ENCODE measurements at regions not wholly inside any gene's neighbourhood (a gene's known extent, or its start where the extent isn't known, plus 50 kb on each side); places are given as distances from the start of the nearest gene placed in this dataset.

DNA sequence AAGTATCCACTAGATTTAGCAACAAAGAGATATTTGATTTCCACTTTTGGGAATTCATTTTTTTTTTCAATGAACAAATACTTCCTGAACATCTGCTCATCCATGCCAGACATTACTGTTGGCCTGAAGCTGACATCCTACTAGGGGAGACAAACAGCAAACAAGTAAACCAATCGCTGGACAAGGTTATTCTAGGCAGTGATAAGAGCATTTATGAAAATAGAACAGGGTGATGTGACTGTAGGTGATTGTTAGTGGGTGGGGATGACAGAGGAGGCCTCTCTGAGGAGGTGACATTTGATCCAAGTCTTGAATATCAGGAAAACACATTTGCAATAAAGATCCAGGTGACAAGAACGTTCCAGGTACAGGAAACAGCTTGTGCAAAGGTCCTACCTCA is 89.1 kb upstream of the FAM180A start:
- TF ChIP-seq, protein P1, sequence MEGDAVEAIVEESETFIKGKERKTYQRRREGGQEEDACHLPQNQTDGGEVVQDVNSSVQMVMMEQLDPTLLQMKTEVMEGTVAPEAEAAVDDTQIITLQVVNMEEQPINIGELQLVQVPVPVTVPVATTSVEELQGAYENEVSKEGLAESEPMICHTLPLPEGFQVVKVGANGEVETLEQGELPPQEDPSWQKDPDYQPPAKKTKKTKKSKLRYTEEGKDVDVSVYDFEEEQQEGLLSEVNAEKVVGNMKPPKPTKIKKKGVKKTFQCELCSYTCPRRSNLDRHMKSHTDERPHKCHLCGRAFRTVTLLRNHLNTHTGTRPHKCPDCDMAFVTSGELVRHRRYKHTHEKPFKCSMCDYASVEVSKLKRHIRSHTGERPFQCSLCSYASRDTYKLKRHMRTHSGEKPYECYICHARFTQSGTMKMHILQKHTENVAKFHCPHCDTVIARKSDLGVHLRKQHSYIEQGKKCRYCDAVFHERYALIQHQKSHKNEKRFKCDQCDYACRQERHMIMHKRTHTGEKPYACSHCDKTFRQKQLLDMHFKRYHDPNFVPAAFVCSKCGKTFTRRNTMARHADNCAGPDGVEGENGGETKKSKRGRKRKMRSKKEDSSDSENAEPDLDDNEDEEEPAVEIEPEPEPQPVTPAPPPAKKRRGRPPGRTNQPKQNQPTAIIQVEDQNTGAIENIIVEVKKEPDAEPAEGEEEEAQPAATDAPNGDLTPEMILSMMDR (conservative IDR thresholded peaks at IDR 0.05; ENCODE audit: low read depth, low read length): no peak
- TF ChIP-seq CHD1 (IDR thresholded peaks at IDR 0.05; ENCODE audit: low read depth, low read length) (no peak), RAD21 (IDR thresholded peaks at IDR 0.05; ENCODE audit: low read length) (no peak), SMC3 (IDR thresholded peaks at IDR 0.05; ENCODE audit: low read depth, low read length) (no peak), MXI1 (IDR thresholded peaks at IDR 0.05; ENCODE audit: borderline replicate concordance, low read depth, low read length) (no peak), MAZ (IDR thresholded peaks at IDR 0.05; ENCODE audit: borderline replicate concordance, low read depth, low read length) (no peak), BHLHE40 (IDR thresholded peaks at IDR 0.05; ENCODE audit: low read depth, low read length) (no peak), FOS (IDR thresholded peaks at IDR 0.05; ENCODE audit: low read depth, low read length) (no peak), NFE2L2 (IDR thresholded peaks at IDR 0.05; ENCODE audit: low read depth, low read length) (no peak)
- no peak overlapping the region for H2BK120ac ChIP-seq (ENCODE audit: low read depth, low read length)
- H4K8ac ChIP-seq (ENCODE audit: low read depth in 2 of 2, low read length in 2 of 2): no peak overlapping the region
- no peak overlapping the region for H2AK5ac ChIP-seq (ENCODE audit: low read depth, low read length)
- H3K4me2 ChIP-seq (ENCODE audit: low read depth, low read length): no peak overlapping the region
- no peak overlapping the region for H2BK5ac ChIP-seq (ENCODE audit: low read depth, low read length, poor library complexity, severe bottlenecking)
- H4K91ac ChIP-seq (ENCODE audit: insufficient read depth, low read depth, low read length): no peak overlapping the region
- H4K20me1 ChIP-seq (ENCODE audit: insufficient read depth, low read length): no peaks in the 10 kb centered on the region
- WGBS, 2 experiments (ENCODE audit: extremely low coverage in 2 of 2, insufficient read length in 1 of 2): 43% methylated on average over 1 of the region's 2 CpGs; no CpG with 5 or more reads in 1 of the 2 experiments
- no peak overlapping the region for H3K56ac ChIP-seq (ENCODE audit: extremely low read depth, insufficient read depth, low read length)
- no peak overlapping the region for H3K14ac ChIP-seq (replicated peaks; ENCODE audit: low read depth, low read length)
- no peaks in the 10 kb centered on the region for H3K9me1 ChIP-seq (ENCODE audit: insufficient read depth, low read length)
- no peaks in the 10 kb centered on the region for H3K4me1 ChIP-seq (ENCODE audit: control insufficient read depth, insufficient read depth, low read length)
- ATAC-seq (ENCODE audit: low read depth) (no peak), DNase-seq (no peak)
- H3K4me3 ChIP-seq (ENCODE audit: insufficient read depth, low read depth, low read length): no peak overlapping the region
- H2BK20ac ChIP-seq (ENCODE audit: low read depth, low read length): no peak overlapping the region
- H2AFZ ChIP-seq (replicated peaks; ENCODE audit: low read length, poor library complexity): no peak overlapping the region
- ChIA-PET CTCF (no interaction called here), POLR2A (ENCODE audit: unreplicated experiment) (no interaction called here)
- H3K9me3 ChIP-seq (ENCODE audit: control insufficient read depth, insufficient read depth, low read length): no peaks in the 10 kb centered on the region
- H3K9ac ChIP-seq (ENCODE audit: low read depth, low read length): no peak overlapping the region
- no peaks in the 10 kb centered on the region for H3K36me3 ChIP-seq (ENCODE audit: control insufficient read depth, insufficient read depth, low read length)
- in situ Hi-C loops (cut with MboI; ENCODE audit: low sequenced_read_pairs) (no loop called here), dilution Hi-C loops (cut with HindIII; ENCODE audit: low sequenced_read_pairs, unreplicated experiment) (no loop called here), intact Hi-C loops (cut with micrococcal nuclease) (no loop called here)
- H3K27ac ChIP-seq (ENCODE audit: insufficient read depth, low read length): no peak overlapping the region
- no peak overlapping the region for H3K18ac ChIP-seq (ENCODE audit: low read depth, low read length)
- no TSS peak for BruUV-seq (replicated peaks)
- H3K79me1 ChIP-seq (ENCODE audit: low read depth in 1 of 2, low read length in 2 of 2): no peaks in the 10 kb centered on the region
- H3K4ac ChIP-seq (ENCODE audit: low read depth, low read length): no peak overlapping the region
- H2BK15ac ChIP-seq (ENCODE audit: low read depth, low read length): no peak overlapping the region
- no peak overlapping the region for H4K5ac ChIP-seq (ENCODE audit: low read depth, low read length)
- H3K27me3 ChIP-seq (ENCODE audit: control insufficient read depth, insufficient read depth, low read length): peaks cover 4% of the 10 kb centered on the region
- H3K23ac ChIP-seq (ENCODE audit: low read depth, low read length): no peak overlapping the region
- H2AK9ac ChIP-seq (replicated peaks; ENCODE audit: low read depth, low read length, poor library complexity): no peak overlapping the region

Data from IMR-90 (cell line).